CD14-positive monocyte (primary cell): ENCODE measurements at regions not wholly inside any gene's neighbourhood (a gene's known extent, or its start where the extent isn't known, plus 50 kb on each side); places are given as distances from the start of the nearest gene placed in this dataset.

Experiments
- DNase-seq, 3 donors: peaks; one replicate each; pipeline ENCODE4 v3.0.0-alpha.2; 2011 to 2022
- H2AFZ ChIP-seq: 2 replicates; pipeline ENCODE4 v1.6.0; 2012; ENCODE audit warnings: mild to moderate bottlenecking, low read depth, low read length, inconsistent platforms; ENCODE audit not compliant: insufficient read depth, poor library complexity, severe bottlenecking
- H3K27ac ChIP-seq, 2 donors: 1 replicate in 1 of 2; 2 replicates in 1 of 2; pipeline ENCODE4 v1.5.1; 2012 to 2013; ENCODE audit warnings: low read length in 2 of 2, control low read depth in 1 of 2, inconsistent platforms in 1 of 2, low read depth in 1 of 2, mild to moderate bottlenecking in 1 of 2
- H3K27me3 ChIP-seq, 2 donors: one replicate each; pipeline versions ENCODE4 v1.6.0 to v1.6.1; 2011 to 2013; ENCODE audit warnings: low read length in 2 of 2; ENCODE audit not compliant: control insufficient read depth in 2 of 2, insufficient read depth in 2 of 2
- H3K36me3 ChIP-seq, 2 donors: replicated peaks in 1 of 2; 1 replicate in 1 of 2; 2 replicates in 1 of 2; pipeline versions ENCODE4 v1.5.1 to v1.6.1; 2012 to 2013; ENCODE audit warnings: low read length in 2 of 2, control low read depth in 1 of 2, inconsistent platforms in 1 of 2, mild to moderate bottlenecking in 1 of 2; ENCODE audit not compliant: insufficient read depth in 2 of 2, control insufficient read depth in 1 of 2
- H3K4me1 ChIP-seq, 2 donors: 1 replicate in 1 of 2; 2 replicates in 1 of 2; pipeline versions ENCODE4 v1.5.1 to v1.6.1; 2012 to 2013; ENCODE audit warnings: low read length in 2 of 2, control low read depth in 1 of 2, inconsistent platforms in 1 of 2, mild to moderate bottlenecking in 1 of 2, moderate library complexity in 1 of 2; ENCODE audit not compliant: insufficient read depth in 2 of 2, control insufficient read depth in 1 of 2
- H3K4me2 ChIP-seq: replicated peaks from 2 replicates; pipeline ENCODE3; 2012; ENCODE audit warnings: low read length, moderate library complexity, mild to moderate bottlenecking; ENCODE audit not compliant: poor library complexity, severe bottlenecking; ENCODE audit errors: extremely low read depth
- H3K4me3 ChIP-seq, 3 experiments: fragments of 200-600 bp in 1 of 3; sonication (generic) in 1 of 3; replicated peaks in 1 of 3; 1 replicate in 2 of 3; 2 replicates in 1 of 3; pipeline ENCODE4 v1.5.1; 2011 to 2013; ENCODE audit warnings: low read length in 3 of 3, mild to moderate bottlenecking in 3 of 3, control low read depth in 2 of 3, low read depth in 2 of 3, inconsistent platforms in 1 of 3, moderate library complexity in 1 of 3
- H3K79me2 ChIP-seq: 2 replicates; pipeline ENCODE4 v1.6.0; 2012; ENCODE audit warnings: mild to moderate bottlenecking, control low read depth, inconsistent platforms, low read length, moderate library complexity; ENCODE audit not compliant: insufficient read depth
- H3K9ac ChIP-seq: 2 replicates; pipeline ENCODE4 v1.6.0; 2017; ENCODE audit warnings: low read length, mild to moderate bottlenecking; ENCODE audit not compliant: insufficient read depth, poor library complexity, severe bottlenecking
- H3K9me3 ChIP-seq, 2 donors: replicated peaks in 1 of 2; 1 replicate in 1 of 2; 2 replicates in 1 of 2; pipeline versions ENCODE4 v1.5.1 to v1.6.1; 2012 to 2013; ENCODE audit warnings: low read length in 2 of 2, control low read depth in 1 of 2; ENCODE audit not compliant: control insufficient read depth in 1 of 2, insufficient read depth in 1 of 2
- H4K20me1 ChIP-seq: 2 replicates; pipeline ENCODE4 v1.6.0; 2012; ENCODE audit warnings: mild to moderate bottlenecking, low read length, control low read depth, moderate library complexity; ENCODE audit not compliant: insufficient read depth
- H3K27ac Mint-ChIP-seq, 7 donors: one replicate each; pipeline ENCODE4 v1.8.0; 2020; ENCODE audit warnings: mild to moderate bottlenecking in 7 of 7, mixed read lengths in 7 of 7, moderate library complexity in 6 of 7, inconsistent platforms in 2 of 7
- H3K27me3 Mint-ChIP-seq, 3 donors: one replicate each; pipeline ENCODE4 v1.8.0; 2021 to 2022; ENCODE audit warnings: low read depth in 3 of 3, mild to moderate bottlenecking in 3 of 3, mixed read lengths in 3 of 3, moderate library complexity in 3 of 3, inconsistent platforms in 1 of 3
- H3K36me3 Mint-ChIP-seq, 2 donors: one replicate each; pipeline ENCODE4 v1.8.0; 2020; ENCODE audit warnings: mixed read lengths in 2 of 2, inconsistent platforms in 1 of 2, mild to moderate bottlenecking in 1 of 2
- H3K4me1 Mint-ChIP-seq: one replicate; pipeline ENCODE4 v1.8.0; 2020; ENCODE audit warnings: mild to moderate bottlenecking, mixed read lengths
- H3K4me3 Mint-ChIP-seq, 2 donors: one replicate each; pipeline ENCODE4 v1.8.0; 2020; ENCODE audit warnings: mild to moderate bottlenecking in 2 of 2, mixed read lengths in 2 of 2, moderate library complexity in 1 of 2
- H3K9me3 Mint-ChIP-seq, 7 donors: one replicate each; pipeline ENCODE4 v1.8.0; 2020 to 2022; ENCODE audit warnings: mixed read lengths in 7 of 7, mild to moderate bottlenecking in 6 of 7, moderate library complexity in 6 of 7, inconsistent platforms in 2 of 7
- WGBS: methylation state at CpG from one replicate; pipeline ENCODE4 v1.1.5; 2013; ENCODE audit warnings: missing lambda C conversion rate; ENCODE audit not compliant: insufficient coverage; 5-methylcytosine and 5-hydroxymethylcytosine counted together
- intact Hi-C, 2 donors: fragments of 100-400 bp; cut with micrococcal nuclease; formaldehyde crosslinking; loops; one replicate each; pipeline versions ENCODE4 v1.15.0 to v1.15.1; 2023
- TF ChIP-seq, protein P1 (sequence below): fragments of 200-600 bp; IDR thresholded peaks from one replicate; pipeline ENCODE4 v1.8.0; 2022; ENCODE audit warnings: antibody characterized with exemption, mild to moderate bottlenecking

DNA sequence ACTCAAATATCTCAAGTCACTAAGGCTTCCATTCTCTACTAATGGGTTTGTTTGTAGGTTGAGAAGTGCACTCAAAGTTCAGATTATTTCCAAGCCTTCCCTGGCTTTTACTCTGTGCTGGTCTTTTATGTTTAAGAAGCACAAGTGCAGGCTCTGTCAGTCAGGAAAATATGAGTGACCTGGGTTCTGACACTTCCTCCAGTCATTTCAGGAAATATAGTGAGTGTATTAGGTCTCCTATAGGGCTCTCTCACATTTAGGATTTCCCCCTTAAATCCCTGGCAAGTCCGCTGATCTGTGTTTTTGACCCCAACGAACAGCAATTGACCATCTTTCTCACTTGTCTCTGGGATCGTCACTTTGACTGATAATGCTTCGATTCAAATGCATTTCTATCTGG is 210.2 kb downstream of the ARPP21 start:
- Histone ChIP-seq H3K27ac (no peak overlapping the region), H3K4me3 (no peak overlapping the region), H3K4me2 (no peak overlapping the region), H3K4me1 (no peaks in the 10 kb centered on the region), H3K36me3 (no peaks in the 10 kb centered on the region), H3K27me3 (no peaks in the 10 kb centered on the region), H3K9ac (no peak overlapping the region), H4K20me1 (no peaks in the 10 kb centered on the region), H3K79me2 (no peaks in the 10 kb centered on the region), H3K9me3 (no peaks in the 10 kb centered on the region), H2AFZ (no peak overlapping the region)
- TF ChIP-seq, protein P1, sequence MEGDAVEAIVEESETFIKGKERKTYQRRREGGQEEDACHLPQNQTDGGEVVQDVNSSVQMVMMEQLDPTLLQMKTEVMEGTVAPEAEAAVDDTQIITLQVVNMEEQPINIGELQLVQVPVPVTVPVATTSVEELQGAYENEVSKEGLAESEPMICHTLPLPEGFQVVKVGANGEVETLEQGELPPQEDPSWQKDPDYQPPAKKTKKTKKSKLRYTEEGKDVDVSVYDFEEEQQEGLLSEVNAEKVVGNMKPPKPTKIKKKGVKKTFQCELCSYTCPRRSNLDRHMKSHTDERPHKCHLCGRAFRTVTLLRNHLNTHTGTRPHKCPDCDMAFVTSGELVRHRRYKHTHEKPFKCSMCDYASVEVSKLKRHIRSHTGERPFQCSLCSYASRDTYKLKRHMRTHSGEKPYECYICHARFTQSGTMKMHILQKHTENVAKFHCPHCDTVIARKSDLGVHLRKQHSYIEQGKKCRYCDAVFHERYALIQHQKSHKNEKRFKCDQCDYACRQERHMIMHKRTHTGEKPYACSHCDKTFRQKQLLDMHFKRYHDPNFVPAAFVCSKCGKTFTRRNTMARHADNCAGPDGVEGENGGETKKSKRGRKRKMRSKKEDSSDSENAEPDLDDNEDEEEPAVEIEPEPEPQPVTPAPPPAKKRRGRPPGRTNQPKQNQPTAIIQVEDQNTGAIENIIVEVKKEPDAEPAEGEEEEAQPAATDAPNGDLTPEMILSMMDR: no peak
- H3K4me3 Mint-ChIP-seq: no peak overlapping the region
- WGBS: 100% methylated on average over 2 of the region's 4 CpGs
- H3K9me3 Mint-ChIP-seq: peaks cover 0 to 2% (median 0%) of the 10 kb centered on the region in 7 donors
- no peak for DNase-seq
- no peaks in the 10 kb centered on the region for H3K36me3 Mint-ChIP-seq
- intact Hi-C loops: no loop called here
- H3K27me3 Mint-ChIP-seq: peaks cover 0 to 1% (median 0%) of the 10 kb centered on the region in 3 donors
- H3K4me1 Mint-ChIP-seq: no peaks in the 10 kb centered on the region
- H3K27ac Mint-ChIP-seq: no peak overlapping the region

DNA sequence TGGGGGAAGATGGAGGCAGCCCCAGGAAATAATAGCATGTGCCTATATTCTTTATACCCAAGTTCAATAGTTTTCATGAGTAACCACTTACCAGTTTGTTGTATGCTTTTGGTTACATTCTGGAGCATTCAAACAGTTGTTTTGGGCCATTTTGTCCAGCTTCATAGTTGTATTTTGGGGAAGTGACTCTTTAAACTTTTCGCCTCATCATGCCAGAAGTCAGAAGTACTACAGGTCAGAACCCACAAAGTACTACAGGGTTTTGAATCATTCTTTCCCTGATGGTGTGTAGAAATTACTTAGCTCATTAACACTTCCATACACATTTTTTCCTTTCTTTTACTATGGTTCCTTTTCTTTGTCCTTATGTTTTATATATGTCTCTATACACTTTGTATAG is 210.6 kb downstream of the ARPP21 start:
- Histone ChIP-seq H3K36me3 (no peaks in the 10 kb centered on the region), H3K9ac (no peak overlapping the region), H2AFZ (no peak overlapping the region), H3K4me2 (no peak overlapping the region), H4K20me1 (no peaks in the 10 kb centered on the region), H3K79me2 (no peaks in the 10 kb centered on the region), H3K27me3 (no peaks in the 10 kb centered on the region), H3K4me3 (no peak overlapping the region), H3K27ac (no peak overlapping the region), H3K9me3 (no peaks in the 10 kb centered on the region), H3K4me1 (no peaks in the 10 kb centered on the region)
- intact Hi-C loops: no loop called here
- H3K4me1 Mint-ChIP-seq: no peaks in the 10 kb centered on the region
- no peak overlapping the region for H3K4me3 Mint-ChIP-seq
- peaks cover 0 to 2% (median 0%) of the 10 kb centered on the region in 7 donors for H3K9me3 Mint-ChIP-seq
- no peaks in the 10 kb centered on the region for H3K36me3 Mint-ChIP-seq
- no CpG with 5 or more reads among the region's 1 CpG for WGBS
- no peak for DNase-seq
- peaks cover 0 to 1% (median 0%) of the 10 kb centered on the region in 3 donors for H3K27me3 Mint-ChIP-seq
- H3K27ac Mint-ChIP-seq: no peak overlapping the region
- TF ChIP-seq, protein P1: no peak
